Activated CD4-positive, alpha-beta T cell treated with anti-CD3 and anti-CD28 coated beads, Interleukin-2, amount 10 ng/mL, durations not matched to agents 24 days and 14 days (primary cell): ENCODE measurements at regions not wholly inside any gene's neighbourhood (a gene's known extent, or its start where the extent isn't known, plus 50 kb on each side); places are given as distances from the start of the nearest gene placed in this dataset.

Source experiments
- DNase-seq: peaks from one replicate; pipeline ENCODE4 v3.0.0; 2022
- H3K27ac Mint-ChIP-seq: one replicate; pipeline ENCODE4 v1.8.0; 2022; ENCODE audit warnings: mild to moderate bottlenecking, mixed read lengths
- H3K27me3 Mint-ChIP-seq: one replicate; pipeline ENCODE4 v1.8.0; 2022; ENCODE audit warnings: mixed read lengths
- H3K36me3 Mint-ChIP-seq: one replicate; pipeline ENCODE4 v1.8.0; 2022; ENCODE audit warnings: low read depth, mild to moderate bottlenecking, mixed read lengths
- H3K4me1 Mint-ChIP-seq: one replicate; pipeline ENCODE4 v1.8.0; 2021; ENCODE audit warnings: mixed read lengths
- H3K4me3 Mint-ChIP-seq: one replicate; pipeline ENCODE4 v1.8.0; 2022; ENCODE audit warnings: mild to moderate bottlenecking, moderate library complexity, mixed read lengths
- H3K9me3 Mint-ChIP-seq: one replicate; pipeline ENCODE4 v1.8.0; 2021; ENCODE audit warnings: mixed read lengths
- intact Hi-C: fragments of 100-400 bp; cut with micrococcal nuclease; formaldehyde crosslinking; loops from one replicate; pipeline ENCODE4 v1.15.1; 2023

DNA sequence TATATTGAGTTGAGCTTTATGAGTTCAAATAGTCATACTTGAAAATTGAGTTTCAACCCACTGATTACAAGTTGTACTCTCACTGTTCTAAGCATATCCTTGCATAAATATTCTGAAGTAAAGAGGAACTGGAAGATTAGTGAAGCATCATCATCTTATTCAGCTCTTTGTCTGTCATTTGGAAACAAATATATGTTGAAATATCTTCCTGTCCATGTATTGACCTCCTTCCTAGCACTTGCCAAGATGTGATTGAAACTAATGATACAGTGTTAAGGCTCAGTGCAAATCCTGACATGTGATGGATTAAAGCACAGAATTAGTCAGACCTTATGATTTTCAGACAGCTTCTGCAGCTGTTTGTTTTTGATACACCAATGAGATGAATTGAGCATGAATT, 434.3 kb downstream of the TBC1D32 start:
- Mint-ChIP-seq H3K4me1 (no peaks in the 10 kb centered on the region), H3K4me3 (no peak overlapping the region), H3K27me3 (no peaks in the 10 kb centered on the region), H3K9me3 (peaks cover 3% of the 10 kb centered on the region), H3K36me3 (no peaks in the 10 kb centered on the region), H3K27ac (no peak overlapping the region)
- intact Hi-C loops = no loop called here
- DNase-seq = no peak

DNA sequence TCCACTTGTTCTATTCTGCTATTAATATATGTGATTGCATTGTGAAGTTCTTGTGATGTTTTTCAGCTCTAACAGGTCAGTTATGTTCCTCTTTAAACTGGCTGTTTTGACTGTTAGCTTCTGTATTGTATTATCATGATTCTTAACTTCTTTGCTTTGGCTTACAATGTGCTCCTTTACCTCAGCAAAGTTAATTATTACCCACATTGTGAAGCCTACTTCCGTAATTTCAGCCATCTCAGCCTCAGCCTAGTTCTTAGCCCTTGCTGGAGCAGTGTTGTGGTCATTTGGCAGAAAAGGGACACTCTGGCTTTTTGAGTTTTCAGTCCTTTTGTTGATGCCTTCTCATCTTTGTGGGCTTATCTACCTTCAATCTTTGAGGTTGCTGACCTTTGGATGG, 440.2 kb downstream of the TBC1D32 start:
- H3K4me3 Mint-ChIP-seq = no peak overlapping the region
- intact Hi-C loops = no loop called here
- H3K9me3 Mint-ChIP-seq = peaks cover 11% of the 10 kb centered on the region
- H3K36me3 Mint-ChIP-seq = no peaks in the 10 kb centered on the region
- no peaks in the 10 kb centered on the region for H3K27me3 Mint-ChIP-seq
- H3K4me1 Mint-ChIP-seq = no peaks in the 10 kb centered on the region
- DNase-seq = no peak
- H3K27ac Mint-ChIP-seq = no peak overlapping the region

DNA sequence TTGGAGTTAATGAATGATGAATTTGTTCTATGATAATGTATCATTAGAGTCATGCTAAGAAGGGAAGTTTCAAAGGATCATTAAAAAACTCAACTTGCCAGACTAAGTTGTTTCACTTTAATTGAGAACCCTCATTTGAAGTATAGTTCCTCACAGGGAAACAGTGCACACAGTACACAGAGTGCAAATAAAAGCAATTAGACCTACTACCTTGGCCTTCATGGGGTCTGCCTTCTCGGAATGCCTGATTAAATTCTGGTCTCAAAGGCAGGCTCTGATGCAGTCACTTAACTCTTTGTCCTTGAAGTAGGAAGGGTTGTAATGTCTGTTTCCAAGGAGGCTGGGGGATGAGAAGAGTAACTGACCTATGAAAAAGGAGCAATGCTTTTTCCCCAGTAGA, 457.3 kb downstream of the TBC1D32 start:
- Mint-ChIP-seq H3K36me3 (no peaks in the 10 kb centered on the region), H3K27me3 (no peaks in the 10 kb centered on the region), H3K4me1 (no peaks in the 10 kb centered on the region), H3K27ac (no peak overlapping the region), H3K9me3 (no peaks in the 10 kb centered on the region), H3K4me3 (no peak overlapping the region)
- intact Hi-C loops = no loop called here
- no peak for DNase-seq

DNA sequence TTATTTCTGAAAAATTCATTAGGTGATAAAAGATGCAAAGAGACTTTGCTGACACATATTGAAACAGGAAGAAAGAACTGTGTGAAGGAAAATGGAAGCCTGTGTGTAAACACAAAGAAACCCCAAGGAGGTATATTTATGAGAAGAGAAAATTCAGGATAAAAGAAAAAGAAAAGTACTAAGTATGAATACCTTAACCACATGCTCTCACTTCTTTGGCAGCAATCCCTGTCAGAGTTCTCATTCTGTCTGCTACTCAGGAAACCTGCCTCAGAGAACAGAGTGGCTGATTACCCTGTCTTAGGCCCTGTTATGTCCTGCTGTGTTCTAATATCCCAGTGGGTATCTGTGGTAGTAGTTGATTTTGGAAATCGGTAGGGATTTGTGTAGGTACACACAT, 457.9 kb downstream of the TBC1D32 start:
- no peak for DNase-seq
- Mint-ChIP-seq H3K9me3 (no peaks in the 10 kb centered on the region), H3K4me1 (no peaks in the 10 kb centered on the region), H3K4me3 (no peak overlapping the region), H3K27me3 (no peaks in the 10 kb centered on the region), H3K27ac (no peak overlapping the region), H3K36me3 (no peaks in the 10 kb centered on the region)
- intact Hi-C loops = no loop called here

DNA sequence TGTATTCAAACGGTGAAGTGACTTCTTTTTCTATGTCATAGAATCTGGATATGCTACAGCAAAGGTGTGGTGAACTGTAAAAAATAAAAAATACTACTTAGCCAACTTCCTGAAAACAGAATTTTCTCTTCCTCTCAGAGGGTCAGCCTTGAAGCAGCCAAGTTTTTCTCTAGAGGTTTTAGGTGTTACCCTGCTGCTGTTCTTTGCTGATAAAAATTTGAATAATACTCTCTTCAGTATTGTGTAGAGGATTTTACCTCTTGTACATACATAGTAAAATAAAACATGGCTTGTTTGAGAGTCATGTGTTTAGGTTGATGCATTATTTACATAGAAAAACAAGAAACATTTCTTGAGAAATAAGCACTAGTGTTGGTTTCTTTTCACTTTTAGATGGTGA, 458.4 kb downstream of the TBC1D32 start:
- Mint-ChIP-seq H3K9me3 (no peaks in the 10 kb centered on the region), H3K4me1 (no peaks in the 10 kb centered on the region), H3K27me3 (no peaks in the 10 kb centered on the region), H3K36me3 (no peaks in the 10 kb centered on the region), H3K4me3 (no peak overlapping the region), H3K27ac (no peak overlapping the region)
- no peak for DNase-seq
- intact Hi-C loops = no loop called here

DNA sequence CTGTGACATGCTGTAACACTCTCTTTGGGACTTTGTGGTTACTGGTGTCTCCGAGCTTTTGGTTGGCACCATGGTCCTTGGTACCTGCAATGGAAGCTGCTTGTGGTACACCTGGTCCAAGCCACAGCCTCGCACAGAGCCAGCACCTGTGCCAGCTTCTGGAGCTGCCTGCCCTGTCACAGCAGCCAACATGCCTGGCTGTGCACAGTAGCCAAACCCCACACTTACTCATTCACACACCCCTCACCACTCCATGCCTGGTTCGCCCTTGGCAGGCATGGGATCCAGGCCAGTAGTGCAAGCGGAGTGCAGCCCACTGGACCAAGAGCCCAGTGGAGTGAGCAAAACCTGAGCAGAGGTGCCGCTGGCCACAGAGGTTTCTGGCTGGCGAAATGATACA, 459.9 kb downstream of the TBC1D32 start:
- no peak for DNase-seq
- Mint-ChIP-seq H3K27ac (no peak overlapping the region), H3K4me1 (no peaks in the 10 kb centered on the region), H3K36me3 (no peaks in the 10 kb centered on the region), H3K4me3 (no peak overlapping the region), H3K27me3 (no peaks in the 10 kb centered on the region), H3K9me3 (no peaks in the 10 kb centered on the region)
- intact Hi-C loops = no loop called here

DNA sequence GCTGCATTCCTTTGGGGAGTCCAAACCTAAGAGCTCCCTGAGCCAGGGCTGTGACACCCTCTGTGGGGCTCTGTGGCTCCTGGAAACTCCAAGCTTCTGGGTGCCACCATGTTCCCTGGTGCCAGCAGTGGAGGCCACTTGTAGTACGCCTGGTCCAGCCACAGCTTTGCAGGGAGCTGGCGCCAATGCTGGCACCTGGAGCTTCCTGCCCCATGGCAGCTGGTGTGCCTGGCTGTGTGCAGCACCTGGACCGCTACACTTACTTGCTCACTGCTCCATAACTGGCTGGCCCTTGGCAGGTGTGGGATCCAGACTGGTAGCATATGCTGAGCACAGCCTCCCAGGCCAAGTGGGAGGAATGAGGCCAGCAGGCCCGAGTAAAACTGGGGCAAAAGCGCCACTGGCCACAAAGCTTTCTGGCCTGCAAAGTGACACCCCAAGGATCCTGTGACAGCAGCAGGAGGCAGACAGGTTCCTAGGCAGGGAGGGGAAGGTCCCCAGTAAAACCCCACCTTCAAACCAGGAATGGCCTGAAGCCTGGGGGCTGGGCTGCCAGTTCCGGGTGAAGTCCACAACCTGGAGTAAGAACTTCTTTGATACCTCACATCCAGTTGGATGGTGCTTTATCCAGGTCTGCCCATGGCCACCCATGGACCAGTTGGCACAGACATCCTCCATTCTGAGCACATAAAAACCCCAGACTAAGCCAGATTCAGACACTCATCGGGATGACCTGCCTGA, 461.0 kb downstream of the TBC1D32 start:
- intact Hi-C loops = no loop called here
- Mint-ChIP-seq H3K27me3 (no peaks in the 10 kb centered on the region), H3K4me1 (no peaks in the 10 kb centered on the region), H3K27ac (no peak overlapping the region), H3K36me3 (no peaks in the 10 kb centered on the region), H3K9me3 (no peaks in the 10 kb centered on the region), H3K4me3 (no peak overlapping the region)
- no peak for DNase-seq

DNA sequence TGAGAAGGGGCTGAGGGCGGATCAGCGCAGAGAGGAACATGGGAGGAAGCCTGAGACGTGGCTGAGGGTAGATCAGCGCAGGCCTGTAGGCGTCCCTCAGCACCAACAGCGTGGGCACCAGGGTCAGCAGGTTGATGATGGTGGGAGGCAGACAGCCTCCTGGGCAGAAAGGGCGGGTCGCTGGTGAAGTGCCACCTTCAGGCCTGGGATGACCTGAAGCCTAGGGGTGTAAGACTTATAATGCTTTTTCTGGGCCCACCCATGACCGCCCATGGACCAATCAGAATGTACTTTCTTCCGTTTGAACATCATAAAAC, 462.1 kb downstream of the TBC1D32 start:
- intact Hi-C loops = no loop called here
- H3K36me3 Mint-ChIP-seq = no peaks in the 10 kb centered on the region
- DNase-seq = no peak
- no peaks in the 10 kb centered on the region for H3K27me3 Mint-ChIP-seq
- no peak overlapping the region for H3K4me3 Mint-ChIP-seq
- H3K9me3 Mint-ChIP-seq = no peaks in the 10 kb centered on the region
- H3K4me1 Mint-ChIP-seq = no peaks in the 10 kb centered on the region
- H3K27ac Mint-ChIP-seq = no peak overlapping the region

DNA sequence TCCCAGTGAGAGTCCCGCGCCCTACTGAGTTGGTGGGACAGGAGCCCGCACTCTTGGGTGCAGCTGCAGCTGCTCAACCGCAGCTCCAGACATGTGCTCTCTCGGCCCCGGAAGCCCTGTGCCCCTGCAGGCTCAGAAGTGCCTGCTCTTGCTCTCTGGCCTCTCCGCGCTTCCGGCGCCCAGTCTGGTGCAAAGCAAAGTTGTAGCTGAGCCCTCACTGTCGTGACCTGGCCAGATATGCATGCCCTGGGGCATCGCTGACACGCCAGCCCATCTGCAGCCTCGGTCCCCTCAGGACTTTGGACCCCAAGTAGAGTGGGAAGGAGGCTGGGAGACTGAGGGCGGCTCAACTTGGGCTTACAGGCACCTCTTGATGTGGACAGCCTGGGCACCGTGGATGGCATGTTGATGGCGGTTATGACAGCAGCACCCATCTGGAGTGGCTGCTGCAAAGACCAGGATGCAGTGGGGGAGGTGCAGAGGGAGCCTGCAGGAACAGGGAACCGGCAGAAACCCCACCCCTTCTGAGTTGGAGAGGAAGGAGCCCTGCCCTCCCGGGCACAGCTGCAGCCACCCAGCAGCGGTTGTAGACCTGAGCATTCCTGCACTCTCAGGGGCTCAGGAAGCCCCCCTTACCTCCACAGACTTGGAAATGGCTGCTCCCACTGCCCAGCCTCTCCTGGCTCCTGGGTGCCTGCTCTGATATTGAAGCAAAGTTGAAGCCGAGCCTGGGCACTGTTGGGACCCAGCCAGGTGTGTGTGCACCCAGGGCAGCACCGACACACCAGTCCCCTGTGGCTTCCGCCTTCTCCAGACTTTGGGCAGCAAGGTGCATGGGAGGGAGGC, 462.6 kb downstream of the TBC1D32 start:
- H3K27me3 Mint-ChIP-seq = no peaks in the 10 kb centered on the region
- intact Hi-C loops = no loop called here
- no peaks in the 10 kb centered on the region for H3K9me3 Mint-ChIP-seq
- no peaks in the 10 kb centered on the region for H3K4me1 Mint-ChIP-seq
- H3K27ac Mint-ChIP-seq = no peak overlapping the region
- DNase-seq = no peak
- no peak overlapping the region for H3K4me3 Mint-ChIP-seq
- H3K36me3 Mint-ChIP-seq = no peaks in the 10 kb centered on the region

DNA sequence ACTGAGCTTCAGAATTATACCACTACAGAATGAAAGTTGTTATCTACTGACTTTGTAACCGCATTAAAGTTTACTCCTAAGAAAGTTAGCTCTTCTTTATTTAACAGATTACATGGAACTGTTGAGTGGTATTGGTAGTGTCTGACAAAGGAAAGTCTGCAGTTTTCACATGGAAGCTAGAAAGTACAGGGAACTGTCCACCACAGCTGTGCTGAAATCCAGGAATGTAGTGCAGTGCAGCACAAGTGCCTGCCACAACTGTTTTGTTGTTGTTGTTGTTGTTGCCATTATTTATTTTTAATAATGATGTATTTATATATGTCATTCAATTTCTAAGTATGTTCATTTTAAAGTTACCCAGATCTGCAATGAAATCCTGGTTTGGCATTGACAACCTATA, 464.9 kb downstream of the TBC1D32 start:
- no peaks in the 10 kb centered on the region for H3K27me3 Mint-ChIP-seq
- intact Hi-C loops = no loop called here
- no peak for DNase-seq
- no peaks in the 10 kb centered on the region for H3K9me3 Mint-ChIP-seq
- H3K27ac Mint-ChIP-seq = no peak overlapping the region
- H3K4me1 Mint-ChIP-seq = no peaks in the 10 kb centered on the region
- H3K36me3 Mint-ChIP-seq = no peaks in the 10 kb centered on the region
- H3K4me3 Mint-ChIP-seq = no peak overlapping the region

DNA sequence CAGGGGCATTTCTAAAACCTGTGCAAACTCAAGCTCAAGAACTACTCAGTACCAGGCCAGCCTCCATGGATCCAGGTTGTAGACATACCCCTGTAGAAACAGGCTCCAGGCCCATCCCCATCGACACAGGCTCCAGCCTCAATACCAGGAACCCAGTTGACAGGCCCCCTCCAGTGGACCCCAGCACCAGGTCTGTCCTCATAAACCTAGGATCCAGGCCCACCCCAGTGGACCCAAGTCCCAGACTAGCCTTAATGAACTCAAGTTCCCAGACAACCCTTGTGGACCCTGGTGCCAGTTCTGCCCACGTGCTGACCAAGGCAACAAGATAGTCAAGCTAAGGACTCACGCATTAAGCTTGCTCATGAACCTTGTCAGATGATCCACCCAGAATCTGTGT, 476.9 kb downstream of the TBC1D32 start:
- no peak for DNase-seq
- Mint-ChIP-seq H3K9me3 (no peaks in the 10 kb centered on the region), H3K27me3 (no peaks in the 10 kb centered on the region), H3K36me3 (no peaks in the 10 kb centered on the region), H3K27ac (no peak overlapping the region), H3K4me1 (no peaks in the 10 kb centered on the region), H3K4me3 (no peak overlapping the region)
- intact Hi-C loops = no loop called here

DNA sequence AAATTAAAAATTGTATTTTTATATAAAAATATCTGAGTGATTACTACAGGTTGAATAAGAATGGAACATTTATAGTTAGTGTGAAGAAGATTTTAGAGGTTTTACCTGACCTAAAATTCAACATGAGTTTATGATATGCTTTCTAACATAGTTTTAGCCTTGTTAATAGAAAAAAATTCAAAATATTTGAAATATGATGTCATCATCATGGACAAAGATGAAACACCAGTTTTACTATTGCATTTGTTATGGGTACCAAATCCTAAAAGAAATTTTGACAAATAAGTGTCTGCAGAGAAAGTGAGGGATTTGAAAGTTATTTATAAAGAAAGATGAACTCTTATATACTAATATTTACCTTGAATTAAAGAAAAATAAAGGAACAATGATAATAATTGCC, 479.7 kb downstream of the TBC1D32 start:
- H3K4me3 Mint-ChIP-seq = no peak overlapping the region
- no peak overlapping the region for H3K27ac Mint-ChIP-seq
- intact Hi-C loops = no loop called here
- DNase-seq = no peak
- H3K27me3 Mint-ChIP-seq = no peaks in the 10 kb centered on the region
- no peaks in the 10 kb centered on the region for H3K4me1 Mint-ChIP-seq
- H3K9me3 Mint-ChIP-seq = peaks cover 3% of the 10 kb centered on the region
- H3K36me3 Mint-ChIP-seq = no peaks in the 10 kb centered on the region

DNA sequence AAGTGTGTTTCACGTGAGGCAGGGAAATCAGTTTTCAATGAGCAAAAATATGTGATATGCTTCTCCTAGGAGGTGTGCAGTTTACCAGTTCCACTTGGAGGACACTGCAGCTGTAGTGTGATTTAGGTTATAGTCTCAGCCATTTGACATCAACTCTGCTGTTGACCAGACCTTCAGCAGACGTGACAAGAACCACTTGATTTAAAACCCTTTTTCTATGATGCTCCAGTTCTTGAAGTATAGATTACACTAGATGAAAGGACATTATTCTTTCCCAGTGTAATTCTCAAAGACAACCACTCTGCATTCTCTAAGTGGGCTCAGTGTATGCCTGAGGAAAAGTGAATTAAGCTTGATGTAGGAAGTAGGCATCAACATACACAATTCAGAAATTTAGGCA, 480.8 kb downstream of the TBC1D32 start:
- intact Hi-C loops = no loop called here
- no peak for DNase-seq
- no peaks in the 10 kb centered on the region for H3K27me3 Mint-ChIP-seq
- no peak overlapping the region for H3K27ac Mint-ChIP-seq
- no peak overlapping the region for H3K4me3 Mint-ChIP-seq
- no peaks in the 10 kb centered on the region for H3K36me3 Mint-ChIP-seq
- H3K9me3 Mint-ChIP-seq = peaks cover 3% of the 10 kb centered on the region
- H3K4me1 Mint-ChIP-seq = no peaks in the 10 kb centered on the region

DNA sequence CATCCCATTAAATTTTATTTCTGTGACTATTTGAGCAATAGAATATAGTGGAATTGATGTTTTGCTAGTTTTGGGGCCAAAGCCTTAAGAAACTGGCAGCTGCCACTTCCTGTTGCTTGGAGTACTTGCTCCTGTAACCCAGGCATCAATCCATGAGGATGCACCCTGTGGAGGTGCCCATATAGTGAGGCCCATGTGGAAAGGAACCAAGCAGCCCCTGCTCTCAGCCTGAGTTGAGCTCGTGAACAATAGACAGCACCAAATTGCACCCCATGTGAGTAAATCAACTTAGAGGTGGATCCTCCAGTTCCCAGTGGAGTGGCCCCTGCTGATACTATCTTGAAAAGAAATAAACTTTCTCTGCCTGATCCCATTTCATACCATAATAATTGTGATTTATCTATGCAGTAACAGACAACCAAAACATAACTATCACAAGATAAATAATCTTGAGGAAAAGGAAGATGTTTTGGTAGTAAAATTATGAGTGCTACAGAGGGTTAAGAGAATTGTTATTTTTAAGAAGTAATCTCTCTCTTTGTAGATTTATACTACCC, 481.9 kb downstream of the TBC1D32 start:
- no peaks in the 10 kb centered on the region for H3K27me3 Mint-ChIP-seq
- DNase-seq = no peak
- no peak overlapping the region for H3K4me3 Mint-ChIP-seq
- no peaks in the 10 kb centered on the region for H3K4me1 Mint-ChIP-seq
- peaks cover 3% of the 10 kb centered on the region for H3K9me3 Mint-ChIP-seq
- no peaks in the 10 kb centered on the region for H3K36me3 Mint-ChIP-seq
- H3K27ac Mint-ChIP-seq = no peak overlapping the region
- intact Hi-C loops = no loop called here
